Activated naive CD8-positive, alpha-beta T cell (primary cell): ENCODE measurements at regions not wholly inside any gene's neighbourhood (a gene's known extent, or its start where the extent isn't known, plus 50 kb on each side); places are given as distances from the start of the nearest gene placed in this dataset.

Experiments
- H3K27ac Mint-ChIP-seq: one replicate; pipeline ENCODE4 v1.8.0; 2021; ENCODE audit warnings: mixed read lengths
- H3K27me3 Mint-ChIP-seq: one replicate; pipeline ENCODE4 v1.8.0; 2021; ENCODE audit warnings: mixed read lengths
- H3K36me3 Mint-ChIP-seq: one replicate; pipeline ENCODE4 v1.8.0; 2021; ENCODE audit warnings: mixed read lengths
- H3K4me1 Mint-ChIP-seq: one replicate; pipeline ENCODE4 v1.8.0; 2021; ENCODE audit warnings: low read depth, mixed read lengths
- H3K4me3 Mint-ChIP-seq: one replicate; pipeline ENCODE4 v1.8.0; 2021; ENCODE audit warnings: mild to moderate bottlenecking, mixed read lengths
- H3K9me3 Mint-ChIP-seq: one replicate; pipeline ENCODE4 v1.8.0; 2021; ENCODE audit warnings: low read depth, mixed read lengths

GRCh38 chr10:130363899-130364445 lies 227.8 kb downstream of the GLRX3 start:
- H3K9me3 Mint-ChIP-seq, result no peaks in the 10 kb centered on the region
- no peaks in the 10 kb centered on the region for H3K36me3 Mint-ChIP-seq
- H3K4me1 Mint-ChIP-seq, result no peaks in the 10 kb centered on the region
- no peak overlapping the region for H3K27ac Mint-ChIP-seq
- peaks cover 4% of the 10 kb centered on the region for H3K27me3 Mint-ChIP-seq
- no peak overlapping the region for H3K4me3 Mint-ChIP-seq

GRCh38 chr10:130364631-130365411 lies 228.6 kb downstream of the GLRX3 start:
- Mint-ChIP-seq H3K9me3 (no peaks in the 10 kb centered on the region), H3K27me3 (peaks cover 6% of the 10 kb centered on the region), H3K36me3 (no peaks in the 10 kb centered on the region), H3K4me1 (no peaks in the 10 kb centered on the region), H3K27ac (no peak overlapping the region), H3K4me3 (no peak overlapping the region)

- peaks cover 4% of the 10 kb centered on the region for H3K27me3 Mint-ChIP-seq
- no peaks in the 10 kb centered on the region for H3K36me3 Mint-ChIP-seq
- no peak overlapping the region for H3K4me3 Mint-ChIP-seq
- H3K4me1 Mint-ChIP-seq, result no peaks in the 10 kb centered on the region
- no peaks in the 10 kb centered on the region for H3K9me3 Mint-ChIP-seq
- H3K27ac Mint-ChIP-seq, result no peak overlapping the region
These were observed 232.8 kb downstream of the GLRX3 start for GRCh38 chr10:130368761-130369560.

- Mint-ChIP-seq H3K4me3 (no peak overlapping the region), H3K27ac (no peak overlapping the region), H3K36me3 (no peaks in the 10 kb centered on the region), H3K4me1 (no peaks in the 10 kb centered on the region), H3K9me3 (no peaks in the 10 kb centered on the region), H3K27me3 (peaks cover 5% of the 10 kb centered on the region)
These were observed 233.6 kb downstream of the GLRX3 start for GRCh38 chr10:130369645-130370381.

- Mint-ChIP-seq H3K27ac (no peak overlapping the region), H3K4me3 (no peak overlapping the region), H3K36me3 (no peaks in the 10 kb centered on the region), H3K4me1 (no peaks in the 10 kb centered on the region), H3K27me3 (peaks cover 3% of the 10 kb centered on the region), H3K9me3 (no peaks in the 10 kb centered on the region)
These were observed 234.5 kb downstream of the GLRX3 start for GRCh38 chr10:130370721-130371120.

- no peak overlapping the region for H3K4me3 Mint-ChIP-seq
- peaks cover 3% of the 10 kb centered on the region for H3K27me3 Mint-ChIP-seq
- H3K4me1 Mint-ChIP-seq, result no peaks in the 10 kb centered on the region
- H3K9me3 Mint-ChIP-seq, result no peaks in the 10 kb centered on the region
- no peaks in the 10 kb centered on the region for H3K36me3 Mint-ChIP-seq
- no peak overlapping the region for H3K27ac Mint-ChIP-seq
These were observed 235.0 kb downstream of the GLRX3 start for GRCh38 chr10:130371156-130371555.

- Mint-ChIP-seq H3K27me3 (peaks cover 3% of the 10 kb centered on the region), H3K36me3 (no peaks in the 10 kb centered on the region), H3K27ac (no peak overlapping the region), H3K9me3 (no peaks in the 10 kb centered on the region), H3K4me3 (no peak overlapping the region), H3K4me1 (no peaks in the 10 kb centered on the region)
These were observed 235.5 kb downstream of the GLRX3 start for GRCh38 chr10:130371666-130372065.

GRCh38 chr10:130372222-130372621 lies 236.0 kb downstream of the GLRX3 start:
- no peak overlapping the region for H3K4me3 Mint-ChIP-seq
- H3K9me3 Mint-ChIP-seq, result no peaks in the 10 kb centered on the region
- H3K36me3 Mint-ChIP-seq, result no peaks in the 10 kb centered on the region
- H3K27ac Mint-ChIP-seq, result no peak overlapping the region
- no peaks in the 10 kb centered on the region for H3K4me1 Mint-ChIP-seq
- peaks cover 3% of the 10 kb centered on the region for H3K27me3 Mint-ChIP-seq

- no peaks in the 10 kb centered on the region for H3K9me3 Mint-ChIP-seq
- H3K36me3 Mint-ChIP-seq, result no peaks in the 10 kb centered on the region
- no peak overlapping the region for H3K4me3 Mint-ChIP-seq
- peaks cover 3% of the 10 kb centered on the region for H3K27me3 Mint-ChIP-seq
- H3K27ac Mint-ChIP-seq, result no peak overlapping the region
- H3K4me1 Mint-ChIP-seq, result no peaks in the 10 kb centered on the region
These were observed 236.7 kb downstream of the GLRX3 start for GRCh38 chr10:130372866-130373265.

- Mint-ChIP-seq H3K9me3 (peaks cover 3% of the 10 kb centered on the region), H3K36me3 (no peaks in the 10 kb centered on the region), H3K4me1 (no peaks in the 10 kb centered on the region), H3K27me3 (peaks cover 6% of the 10 kb centered on the region), H3K4me3 (no peak overlapping the region), H3K27ac (no peak overlapping the region)
These were observed 241.9 kb downstream of the GLRX3 start for GRCh38 chr10:130377986-130378540.

- Mint-ChIP-seq H3K4me3 (no peak overlapping the region), H3K27me3 (peaks cover 6% of the 10 kb centered on the region), H3K4me1 (no peaks in the 10 kb centered on the region), H3K27ac (no peak overlapping the region), H3K36me3 (no peaks in the 10 kb centered on the region), H3K9me3 (peaks cover 4% of the 10 kb centered on the region)
These were observed 242.6 kb downstream of the GLRX3 start for GRCh38 chr10:130378556-130379400.

GRCh38 chr10:130380056-130380455 lies 243.9 kb downstream of the GLRX3 start:
- Mint-ChIP-seq H3K27ac (no peak overlapping the region), H3K4me1 (no peaks in the 10 kb centered on the region), H3K9me3 (peaks cover 16% of the 10 kb centered on the region), H3K4me3 (no peak overlapping the region), H3K27me3 (peaks cover 4% of the 10 kb centered on the region), H3K36me3 (no peaks in the 10 kb centered on the region)

- H3K4me1 Mint-ChIP-seq, result no peaks in the 10 kb centered on the region
- no peaks in the 10 kb centered on the region for H3K36me3 Mint-ChIP-seq
- H3K4me3 Mint-ChIP-seq, result no peak overlapping the region
- H3K9me3 Mint-ChIP-seq, result peaks cover 16% of the 10 kb centered on the region
- H3K27me3 Mint-ChIP-seq, result peaks cover 4% of the 10 kb centered on the region
- H3K27ac Mint-ChIP-seq, result no peak overlapping the region
These were observed 245.8 kb downstream of the GLRX3 start for GRCh38 chr10:130382031-130382430.
